HepG2 (cell line): ENCODE measurements at regions not wholly inside any gene's neighbourhood (a gene's known extent, or its start where the extent isn't known, plus 50 kb on each side); places are given as distances from the start of the nearest gene placed in this dataset.

Source experiments
- ATAC-seq: fragments of 200-7000 bp; cut with Tn5 transposase; 3 replicates; pipeline ENCODE4 v1.9.1; 2020; ENCODE audit warnings: mild to moderate bottlenecking, moderate library complexity
- BruUV-seq: library from RNA; stranded (reverse); fragments of 400-500 nt; replicated peaks from 2 replicates; lab custom pipeline; 2021; lab: Mats Ljungman, UMichigan
- CTCF ChIA-PET: fragments of 300-600 bp; formaldehyde crosslinking; extraction: SDS; loops from one replicate; lab custom pipeline; 2021; ENCODE audit warnings: low total read pairs, inconsistent platforms, low intra/inter-chr PET ratio; lab: Yijun Ruan, JAX
- POLR2A ChIA-PET: fragments of 350-600 bp; sonication (Branson Sonifier 250); formaldehyde crosslinking; loops from one replicate; lab custom pipeline; 2020; ENCODE audit warnings: antibody characterized with exemption, inconsistent platforms; lab: Yijun Ruan, JAX
- DNase-seq: peaks from one replicate; pipeline ENCODE4 v3.0.0-alpha.2; 2015; ENCODE audit warnings: low spot score
- FAIRE-seq: peaks from 3 replicates; lab custom pipeline; 2011; peaks lifted over from hg19 to GRCh38; lab: Jason Lieb, UNC
- H2AFZ ChIP-seq: one replicate; pipeline ENCODE4 v1.6.1; 2011; ENCODE audit warnings: low read length, inconsistent platforms
- H3K27ac ChIP-seq: fragments of 300-600 bp; 3 replicates; pipeline ENCODE4 v1.8.0; 2011; ENCODE audit warnings: mixed run types, mild to moderate bottlenecking, mixed read lengths, low read length, inconsistent platforms; ENCODE audit not compliant: insufficient read depth; ENCODE audit errors: extremely low read length
- H3K27me3 ChIP-seq, 2 experiments: fragments of 200-600 bp in 1 of 2; 2 replicates in 1 of 2; 3 replicates in 1 of 2; pipeline versions ENCODE4 v1.6.0 to v1.8.0; 2011; ENCODE audit warnings: low read length in 2 of 2, mild to moderate bottlenecking in 2 of 2, moderate library complexity in 2 of 2, inconsistent platforms in 1 of 2; ENCODE audit not compliant: insufficient read depth in 2 of 2, control insufficient read depth in 1 of 2
- H3K36me3 ChIP-seq, 2 experiments: fragments of 200-600 bp in 1 of 2; replicated peaks in 1 of 2; 2 replicates in 1 of 2; 3 replicates in 1 of 2; pipeline versions ENCODE4 v1.5.1 to v1.8.0; 2011; ENCODE audit warnings: low read length in 2 of 2, inconsistent platforms in 1 of 2; ENCODE audit not compliant: insufficient read depth in 2 of 2, control insufficient read depth in 1 of 2
- H3K4me1 ChIP-seq: 2 replicates; pipeline ENCODE4 v1.5.1; 2012; ENCODE audit warnings: low read length, inconsistent platforms; ENCODE audit not compliant: insufficient read depth
- H3K4me2 ChIP-seq: 2 replicates; pipeline ENCODE4 v1.6.0; 2011; ENCODE audit warnings: low read depth, low read length, inconsistent platforms
- H3K4me3 ChIP-seq, 3 experiments: fragments of 200-600 bp in 1 of 3; sonication (generic), shearing (Covaris generic) in 1 of 3; replicated peaks in 1 of 3; 2 replicates each; pipeline ENCODE4 v1.5.1; 2011 to 2016; ENCODE audit warnings: low read length in 3 of 3, inconsistent platforms in 2 of 3, low read depth in 2 of 3, mild to moderate bottlenecking in 2 of 3, control low read depth in 1 of 3, mixed read lengths in 1 of 3; ENCODE audit not compliant: insufficient read depth in 1 of 3
- H3K79me2 ChIP-seq: one replicate; pipeline ENCODE4 v1.6.1; 2011; ENCODE audit warnings: low read length, inconsistent platforms; ENCODE audit not compliant: insufficient read depth
- H3K9ac ChIP-seq: 2 replicates; pipeline ENCODE4 v1.6.0; 2011; ENCODE audit warnings: mild to moderate bottlenecking, low read depth, low read length, inconsistent platforms; ENCODE audit not compliant: insufficient read depth
- H3K9me3 ChIP-seq: 2 replicates; pipeline ENCODE4 v1.5.1; 2012; ENCODE audit warnings: mild to moderate bottlenecking, low read length
- H4K20me1 ChIP-seq: 2 replicates; pipeline ENCODE4 v1.6.0; 2011; ENCODE audit warnings: inconsistent platforms, mild to moderate bottlenecking, low read length, moderate library complexity; ENCODE audit not compliant: insufficient read depth
- AKAP8 ChIP-seq: sonication (generic); formaldehyde crosslinking; IDR thresholded peaks from 2 replicates; pipeline ENCODE4 v1.5.1; 2020; ENCODE audit warnings: mild to moderate bottlenecking, missing genetic modification reagents
- HOXA3 ChIP-seq: sonication (generic); formaldehyde crosslinking; IDR thresholded peaks from 2 replicates; pipeline ENCODE4 v1.5.0; 2020; ENCODE audit warnings: missing genetic modification reagents
- KLF16 ChIP-seq, 2 experiments: sonication (generic) in 1 of 2; formaldehyde crosslinking in 1 of 2; IDR thresholded peaks; 2 replicates each; pipeline versions ENCODE4 v1.6.1 to v1.8.0; 2016 to 2023; ENCODE audit warnings: missing genetic modification reagents in 2 of 2, missing compliant biosample characterization in 1 of 2
- MED1 ChIP-seq: sonication (generic); formaldehyde crosslinking; IDR thresholded peaks from 2 replicates; pipeline ENCODE4 v1.4.0; 2020; ENCODE audit warnings: missing genetic modification reagents
- RCOR2 ChIP-seq: IDR thresholded peaks from 2 replicates; pipeline ENCODE4 v1.6.1; 2016; ENCODE audit warnings: missing biosample characterization, missing genetic modification reagents
- ZMYM4 ChIP-seq: sonication (generic); formaldehyde crosslinking; IDR thresholded peaks from 2 replicates; pipeline ENCODE4 v1.8.1; 2023; ENCODE audit warnings: mild to moderate bottlenecking, missing genetic modification reagents
- ZNF496 ChIP-seq: sonication (generic); formaldehyde crosslinking; IDR thresholded peaks from 2 replicates; pipeline ENCODE4 v1.8.1; 2023; ENCODE audit warnings: mild to moderate bottlenecking, moderate library complexity, missing genetic modification reagents; ENCODE audit not compliant: insufficient replicate concordance
- WGBS: methylation state at CpG from one replicate; pipeline ENCODE4 v1.1.6; 2017; ENCODE audit warnings: low lambda C conversion rate; 5-methylcytosine and 5-hydroxymethylcytosine counted together
- in situ Hi-C: cut with HindIII; loops from 2 replicates; pipeline ENCODE4 v1.10.0; 2017; ENCODE audit warnings: low pct_unique_long_range_greater_than_20kb; ENCODE audit not compliant: extremely low pct_ligation_motif_present
- intact Hi-C: fragments of 100-400 bp; cut with micrococcal nuclease; formaldehyde crosslinking; loops from one replicate; pipeline ENCODE4 v1.10.0; 2022; ENCODE audit not compliant: unreplicated experiment
- TF ChIP-seq, protein P1 (sequence below): sonication (generic); formaldehyde crosslinking; IDR thresholded peaks from 2 replicates; pipeline ENCODE4 v1.8.1; 2023; ENCODE audit warnings: missing genetic modification reagents, inconsistent platforms, borderline replicate concordance

DNA sequence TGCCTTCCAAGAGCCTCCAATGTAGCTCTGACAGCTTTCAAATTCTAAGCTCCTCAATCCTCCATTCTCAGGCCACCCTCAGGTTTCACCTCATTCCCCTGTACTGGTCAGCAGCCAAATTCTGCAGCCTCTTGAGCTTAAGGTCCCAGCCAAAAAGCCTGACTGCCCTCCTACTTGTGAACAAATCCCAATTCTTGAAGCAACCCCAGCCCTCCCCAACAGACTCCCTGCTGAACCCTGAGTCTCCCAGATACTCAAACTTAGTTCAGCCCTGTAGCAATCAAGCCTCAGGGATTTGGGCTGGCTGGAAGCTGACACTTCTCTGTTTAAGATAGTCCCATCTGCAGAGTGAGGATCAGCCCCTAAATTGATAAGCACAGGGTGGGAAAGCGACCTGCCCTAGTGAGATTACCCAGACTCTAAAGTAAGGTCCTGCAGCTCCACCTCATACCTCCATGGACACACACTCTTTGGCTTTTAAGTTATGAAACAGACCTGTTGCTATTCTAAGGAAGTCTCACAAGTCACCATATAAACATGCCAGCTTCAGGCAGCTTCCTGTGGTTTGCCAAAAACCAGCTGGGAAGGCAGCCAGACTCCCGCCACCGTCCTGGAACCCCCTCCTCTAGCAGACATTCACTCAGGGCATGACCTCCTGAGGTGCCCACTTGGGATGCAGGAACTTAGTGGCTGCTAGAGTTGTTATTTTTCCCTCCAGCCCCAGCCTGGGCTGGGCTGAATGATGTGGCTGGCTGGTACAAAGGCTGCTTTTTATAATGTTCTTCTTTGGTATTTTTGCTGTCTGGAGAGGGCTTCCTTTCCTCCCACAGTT, 82.5 kb upstream of the PICALM start:
- no TSS peak for BruUV-seq
- in situ Hi-C loops, result no loop called here
- CTCF ChIA-PET, result no interaction called here
- no peaks in the 10 kb centered on the region for H3K27me3 ChIP-seq
- no peak for TF ChIP-seq HOXA3 (CRISPR knock-in tag)
- TF ChIP-seq ZNF496 (CRISPR knock-in tag), result no peak
- no peak for TF ChIP-seq ZMYM4 (CRISPR knock-in tag)
- no peak for TF ChIP-seq MED1 (CRISPR knock-in tag)
- no peak for TF ChIP-seq KLF16 (CRISPR knock-in tag; IDR thresholded peaks at IDR 0.05)
- TF ChIP-seq, protein P1, sequence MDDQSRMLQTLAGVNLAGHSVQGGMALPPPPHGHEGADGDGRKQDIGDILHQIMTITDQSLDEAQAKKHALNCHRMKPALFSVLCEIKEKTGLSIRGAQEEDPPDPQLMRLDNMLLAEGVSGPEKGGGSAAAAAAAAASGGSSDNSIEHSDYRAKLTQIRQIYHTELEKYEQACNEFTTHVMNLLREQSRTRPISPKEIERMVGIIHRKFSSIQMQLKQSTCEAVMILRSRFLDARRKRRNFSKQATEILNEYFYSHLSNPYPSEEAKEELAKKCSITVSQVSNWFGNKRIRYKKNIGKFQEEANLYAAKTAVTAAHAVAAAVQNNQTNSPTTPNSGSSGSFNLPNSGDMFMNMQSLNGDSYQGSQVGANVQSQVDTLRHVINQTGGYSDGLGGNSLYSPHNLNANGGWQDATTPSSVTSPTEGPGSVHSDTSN, result no peak
- TF ChIP-seq RCOR2, result no peak
- TF ChIP-seq AKAP8 (CRISPR knock-in tag), result no peak
- TF ChIP-seq, all 625 proteins: peak for 0
- FAIRE-seq (no peak), DNase-seq (no peak), ATAC-seq (peak; percentile 28; the same call in 1 of the 3 replicates)
- H3K9me3 ChIP-seq, result no peaks in the 10 kb centered on the region
- 0% methylated on average over 1 of the region's 3 CpGs for WGBS
- H3K27ac ChIP-seq, result no peak overlapping the region
- no peak overlapping the region for H3K9ac ChIP-seq
- POLR2A ChIA-PET, result no interaction called here
- intact Hi-C loops, result no loop called here
- H4K20me1 ChIP-seq, result no peaks in the 10 kb centered on the region
- H3K36me3 ChIP-seq, result no peaks in the 10 kb centered on the region
- peaks cover 15% of the 10 kb centered on the region; the same call in 1 of the 2 replicates for H3K4me1 ChIP-seq
- H3K79me2 ChIP-seq, result no peaks in the 10 kb centered on the region
- H3K4me3 ChIP-seq, result no peak overlapping the region
- H2AFZ ChIP-seq, result no peak overlapping the region
- no peak overlapping the region for H3K4me2 ChIP-seq
